H1 (cell line): ENCODE measurements at regions not wholly inside any gene's neighbourhood (a gene's known extent, or its start where the extent isn't known, plus 50 kb on each side); places are given as distances from the start of the nearest gene placed in this dataset.

ENCODE experiments used
- CHD1 ChIP-seq: IDR thresholded peaks from 2 replicates; pipeline ENCODE4 v1.6.1; 2012; ENCODE audit warnings: low read depth, low read length, improper control_type of control experiment
- POLR2AphosphoS5 ChIP-seq: IDR thresholded peaks from 2 replicates; pipeline ENCODE4 v1.6.1; 2011; ENCODE audit warnings: low read depth, low read length
- POU5F1 ChIP-seq: IDR thresholded peaks from 2 replicates; pipeline ENCODE4 v1.6.1; 2011; ENCODE audit warnings: low read depth, mild to moderate bottlenecking, low read length, moderate library complexity
- TAF7 ChIP-seq: optimal IDR thresholded peaks from 2 replicates; pipeline ENCODE3; 2011; ENCODE audit warnings: low read depth, mild to moderate bottlenecking, inconsistent platforms, low read length, moderate library complexity, borderline replicate concordance
- YY1 ChIP-seq: IDR thresholded peaks from 2 replicates; pipeline ENCODE4 v1.6.1; 2011; ENCODE audit warnings: low read depth, mild to moderate bottlenecking, low read length

- no peak for TF ChIP-seq POLR2AphosphoS5
- no peak for TF ChIP-seq CHD1
- no peak for TF ChIP-seq POU5F1
- no peak for TF ChIP-seq YY1
- TF ChIP-seq TAF7 = no peak
Measured at GRCh38 chr9:115200711-115201505, 83.0 kb upstream of the TNC start (continued).
